ENCODE measurements at regions not wholly inside any gene's neighbourhood (a gene's known extent, or its start where the extent isn't known, plus 50 kb on each side); places are given as distances from the start of the nearest gene placed in this dataset.
"Not testable (repeated sequence)": the region's sequence is repeated elsewhere in the genome, so short reads cannot be mapped to it uniquely, and the experiment has no call there.

GRCh38 chr10:46816126-46816525 lies 95.1 kb upstream of the PTPN20 start:
- TF ChIP-seq CTCF (conservative IDR thresholded peaks at IDR 0.05 in 1 of 2, IDR thresholded peaks at IDR 0.05 in 1 of 2; ENCODE audit: extremely low read depth in 1 of 2, insufficient read depth in 1 of 2, low read depth in 1 of 2, low read length in 2 of 2); EZH2 (IDR thresholded peaks at IDR 0.05; ENCODE audit: borderline replicate concordance, low read length): not testable (repeated sequence)
